Ecto neural progenitor cell (in vitro differentiated cells): ENCODE measurements at regions not wholly inside any gene's neighbourhood (a gene's known extent, or its start where the extent isn't known, plus 50 kb on each side); places are given as distances from the start of the nearest gene placed in this dataset.
"Not testable (repeated sequence)": the region's sequence is repeated elsewhere in the genome, so short reads cannot be mapped to it uniquely, and the experiment has no call there.

Experiments used
- DNase-seq: peaks from one replicate; pipeline ENCODE4 v3.0.0-alpha.2; 2018; ENCODE audit warnings: low spot score

DNA sequence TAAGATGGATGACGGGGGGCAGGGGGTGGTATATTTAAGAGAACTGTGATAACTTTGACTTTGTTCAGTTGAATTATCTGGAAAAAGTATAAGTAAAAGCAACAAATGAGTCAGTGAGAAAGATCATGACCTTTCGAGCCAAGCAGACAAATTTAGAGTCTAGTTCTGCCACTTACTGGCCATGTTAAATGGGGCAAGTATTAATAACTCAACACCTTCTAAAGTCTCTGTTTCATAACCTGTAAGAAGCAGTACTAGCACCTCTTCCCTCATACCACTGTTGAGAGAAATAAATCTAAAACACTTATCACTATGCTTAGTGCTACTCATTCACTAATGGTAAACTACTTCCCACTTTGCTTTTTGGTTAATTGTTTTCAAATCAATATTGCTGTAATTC, 604.4 kb upstream of the LRRN3 start:
- DNase-seq: no peak

DNA sequence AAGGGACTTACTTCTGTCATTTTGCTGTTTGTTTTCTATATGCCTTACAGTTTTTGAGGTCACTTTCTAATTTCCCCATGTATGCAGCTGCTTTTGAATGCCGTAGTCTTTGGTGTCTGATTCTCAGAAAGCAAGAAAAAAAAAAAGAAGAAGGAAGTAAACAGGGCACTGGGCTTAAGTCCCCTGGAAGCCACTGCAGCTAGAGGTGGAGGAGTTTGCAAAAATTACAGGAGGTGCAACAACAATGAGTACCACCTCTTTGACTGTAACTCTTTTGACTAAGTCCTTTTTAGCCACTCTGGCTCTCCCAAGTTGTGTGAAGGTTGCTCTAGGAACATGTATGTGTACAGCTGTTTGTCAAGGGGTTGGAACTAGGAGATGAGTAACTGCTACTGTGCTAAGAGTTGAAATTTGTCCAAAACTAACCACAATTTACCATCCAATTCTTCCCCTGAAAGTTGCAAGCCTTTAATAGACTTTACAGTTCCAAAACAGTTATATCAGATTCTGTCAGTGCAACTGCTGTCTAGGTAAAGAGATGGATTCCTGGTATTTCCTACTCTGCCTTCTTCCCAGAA, 588.0 kb upstream of the LRRN3 start:
- no peak for DNase-seq

DNA sequence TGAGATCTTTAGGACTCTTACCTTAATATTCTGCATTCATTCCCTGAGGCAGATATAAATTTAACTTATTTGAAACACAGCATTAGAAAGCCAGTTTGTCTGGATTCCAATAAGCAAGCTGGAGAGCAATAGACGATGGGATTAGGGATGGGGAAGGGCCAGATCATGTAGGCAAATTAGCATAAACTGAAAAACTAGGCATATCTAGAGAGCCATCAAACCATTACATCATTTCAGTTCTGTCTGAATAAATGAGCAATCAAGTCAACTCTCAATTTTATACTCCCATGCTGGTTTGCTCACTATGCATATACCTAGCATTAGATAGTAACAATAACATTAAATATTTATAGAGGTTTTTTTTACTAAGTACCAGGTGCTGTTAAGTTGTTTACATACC, 583.6 kb upstream of the LRRN3 start:
- no peak for DNase-seq

DNA sequence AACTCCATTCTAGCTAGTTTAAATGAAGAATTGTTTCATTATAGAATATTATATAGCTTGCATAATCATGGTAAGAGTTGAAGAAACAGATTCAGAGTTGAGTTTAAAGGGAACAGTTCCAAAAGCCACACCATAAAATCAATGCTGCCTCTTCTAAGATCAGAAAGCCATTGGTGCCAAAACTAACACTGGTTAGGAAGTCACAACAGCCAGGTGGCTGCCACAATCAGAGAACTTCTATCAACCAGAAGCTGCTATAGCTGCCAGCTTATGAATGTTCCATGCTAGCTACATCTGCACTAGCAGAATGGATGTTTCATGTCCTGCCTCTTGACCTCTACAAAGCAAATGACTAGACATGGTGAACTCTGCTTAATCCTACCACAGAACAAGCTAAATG, 583.1 kb upstream of the LRRN3 start:
- DNase-seq: no peak

DNA sequence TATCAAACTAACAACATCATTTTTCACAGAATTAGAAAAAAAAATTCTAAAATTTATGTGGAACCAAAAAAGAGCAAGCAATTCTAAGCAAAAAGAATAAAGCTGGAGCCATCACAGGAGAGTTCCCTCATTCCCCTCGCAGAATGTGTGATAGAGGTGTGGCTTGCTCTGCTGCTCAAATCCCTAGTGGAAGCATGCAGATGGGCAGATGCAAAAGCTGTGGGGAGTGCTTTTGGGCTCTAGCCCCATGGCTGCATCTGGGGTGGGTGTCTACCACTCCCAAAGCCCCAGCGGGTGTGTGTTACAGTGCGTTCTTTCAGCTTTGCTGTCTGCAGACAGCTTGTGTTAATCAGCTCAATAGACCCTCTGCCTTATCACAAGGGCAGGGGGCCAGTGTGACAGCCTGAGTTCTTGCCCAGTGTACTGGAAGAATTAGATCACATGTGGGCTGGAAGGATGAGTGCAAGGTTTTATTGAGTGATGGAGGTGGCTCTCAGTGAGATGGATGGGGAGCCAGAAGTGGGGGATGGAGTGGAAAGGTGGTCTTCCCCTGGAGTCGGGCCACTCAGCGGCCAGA, 575.9 kb upstream of the LRRN3 start:
- not testable (repeated sequence) for DNase-seq

DNA sequence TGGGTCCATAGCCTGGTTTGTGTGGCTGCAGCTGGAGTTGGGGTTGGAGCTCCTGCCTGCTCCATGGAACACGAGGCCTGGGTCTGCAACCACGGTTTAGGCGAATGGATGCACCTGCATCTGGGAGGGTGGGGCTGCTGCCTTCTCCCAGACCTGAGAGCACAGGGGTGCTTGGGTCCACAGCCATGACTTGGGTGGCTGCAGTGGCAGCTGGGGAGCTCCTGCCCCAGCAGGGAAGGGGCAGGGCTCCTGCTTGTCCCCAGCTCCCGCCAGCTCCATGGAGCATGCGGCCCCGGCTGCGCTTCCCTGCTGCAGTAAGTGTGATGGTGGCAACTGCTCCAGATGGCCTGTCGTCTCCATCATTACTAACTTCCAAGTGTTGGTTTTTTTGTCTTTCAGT, 571.1 kb upstream of the LRRN3 start:
- DNase-seq: no peak

DNA sequence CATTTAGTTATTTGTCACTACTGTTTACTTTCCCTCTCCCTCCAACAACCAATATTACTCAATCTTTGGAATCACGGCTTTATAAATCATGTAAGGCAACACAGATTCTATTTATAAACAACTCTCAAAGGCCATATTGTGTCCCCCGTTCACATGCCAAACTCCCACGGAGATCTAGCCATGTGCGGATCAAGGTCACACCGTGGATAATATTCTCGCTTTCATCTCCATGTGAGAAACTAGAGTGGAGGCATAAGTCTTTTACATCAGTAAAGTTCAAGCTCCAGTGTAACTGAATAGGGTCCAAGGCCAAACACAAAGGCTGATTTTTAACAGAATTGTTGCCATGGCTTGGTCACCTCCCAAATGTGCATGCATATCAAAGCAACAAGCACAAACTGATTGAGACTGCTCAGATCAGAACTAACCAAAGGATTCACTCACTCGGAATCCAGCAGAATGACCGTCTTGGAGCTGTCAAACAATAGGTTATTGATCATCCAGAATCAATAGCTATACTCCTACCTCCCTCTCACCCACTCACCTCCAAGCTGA, 569.5 kb upstream of the LRRN3 start:
- DNase-seq: no peak

DNA sequence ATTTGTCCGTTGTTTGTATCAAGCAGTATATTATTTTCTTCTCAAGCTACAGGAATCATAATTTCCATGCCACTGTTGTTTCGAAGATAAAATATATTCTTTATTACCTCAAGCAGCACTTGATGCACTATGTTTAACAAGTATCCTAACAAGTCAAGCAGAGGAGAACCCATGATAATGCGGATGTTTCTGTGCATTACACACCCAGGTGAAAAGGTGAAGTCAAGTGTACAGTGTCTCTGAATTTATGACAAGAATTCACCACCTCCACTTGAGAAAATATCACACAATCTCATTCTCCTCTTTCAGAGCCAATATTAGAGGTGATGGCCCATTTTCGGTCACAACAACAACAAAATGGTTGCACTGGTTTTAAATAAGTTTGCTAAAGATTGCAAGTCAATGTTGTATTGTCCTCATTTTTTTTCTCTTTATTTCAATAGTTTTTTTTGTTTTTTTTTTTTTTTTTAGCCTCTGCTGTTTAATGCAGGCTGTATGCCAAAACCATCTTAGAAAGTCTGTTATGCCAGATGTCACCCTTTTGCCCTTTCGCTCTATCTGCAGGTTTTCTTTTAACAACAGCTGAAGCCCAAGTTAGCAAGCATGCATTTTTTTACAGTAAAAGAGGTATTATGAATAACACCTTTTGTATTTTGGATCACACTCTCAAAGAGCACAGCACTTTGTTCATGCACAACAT, 568.7 kb upstream of the LRRN3 start:
- DNase-seq: no peak

DNA sequence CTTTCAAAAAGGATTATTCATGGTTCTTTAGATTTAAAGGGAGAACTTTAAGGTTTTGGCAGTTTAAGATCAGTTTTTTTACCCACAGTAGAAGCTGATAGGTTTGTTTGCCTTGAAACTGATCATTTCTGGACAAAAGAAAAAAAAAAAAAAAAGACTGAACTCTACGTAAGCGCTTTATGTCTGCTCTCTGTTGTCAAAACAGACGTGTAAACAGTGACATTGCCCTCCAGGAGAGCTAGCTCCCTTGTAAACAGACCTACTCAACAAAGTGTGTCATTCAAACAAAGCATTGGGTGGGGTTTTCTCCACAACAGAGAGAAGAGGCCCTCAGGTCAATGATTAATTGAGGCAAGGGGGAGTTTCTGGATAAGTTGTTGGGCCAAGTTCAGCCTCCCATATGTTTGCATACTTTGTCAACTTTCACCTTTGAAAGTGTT, 568.1 kb upstream of the LRRN3 start:
- no peak for DNase-seq

DNA sequence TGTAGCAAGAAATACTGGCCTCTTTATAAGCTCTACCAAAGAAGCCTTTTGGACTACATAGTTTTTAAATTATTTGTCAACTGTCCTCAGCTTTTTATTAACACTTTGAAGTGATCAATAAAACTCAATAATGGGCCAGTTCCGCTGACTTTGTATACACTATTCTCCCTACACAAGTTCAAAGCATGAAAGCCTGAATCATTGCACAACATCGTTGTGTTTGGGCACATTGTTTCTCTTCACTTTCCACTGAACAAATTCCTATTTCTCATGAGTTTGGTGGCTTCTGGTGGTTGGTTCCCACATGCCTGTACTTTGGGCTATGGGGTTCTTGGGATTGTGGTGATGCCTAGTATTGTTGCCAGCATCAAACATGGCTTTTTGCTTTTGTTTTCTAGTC, 561.8 kb upstream of the LRRN3 start:
- DNase-seq: no peak

DNA sequence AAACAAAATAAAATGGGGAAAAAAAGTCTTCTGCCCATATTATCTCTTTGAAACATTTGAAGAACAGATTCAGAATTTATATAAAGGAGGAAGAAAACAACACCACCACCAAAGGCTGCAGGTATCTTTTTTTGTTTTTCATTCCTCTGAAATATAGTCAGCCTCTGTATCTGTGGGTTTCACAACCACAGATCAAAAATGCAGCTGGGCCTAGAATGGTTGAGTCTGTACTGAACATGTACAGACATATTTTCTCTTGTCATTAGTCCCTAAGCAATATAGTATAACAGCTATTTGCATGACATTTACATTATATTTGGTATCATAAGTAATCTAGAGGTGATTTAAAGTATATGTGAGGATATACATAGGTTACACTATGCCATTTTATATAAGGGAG, 559.7 kb upstream of the LRRN3 start:
- no peak for DNase-seq

DNA sequence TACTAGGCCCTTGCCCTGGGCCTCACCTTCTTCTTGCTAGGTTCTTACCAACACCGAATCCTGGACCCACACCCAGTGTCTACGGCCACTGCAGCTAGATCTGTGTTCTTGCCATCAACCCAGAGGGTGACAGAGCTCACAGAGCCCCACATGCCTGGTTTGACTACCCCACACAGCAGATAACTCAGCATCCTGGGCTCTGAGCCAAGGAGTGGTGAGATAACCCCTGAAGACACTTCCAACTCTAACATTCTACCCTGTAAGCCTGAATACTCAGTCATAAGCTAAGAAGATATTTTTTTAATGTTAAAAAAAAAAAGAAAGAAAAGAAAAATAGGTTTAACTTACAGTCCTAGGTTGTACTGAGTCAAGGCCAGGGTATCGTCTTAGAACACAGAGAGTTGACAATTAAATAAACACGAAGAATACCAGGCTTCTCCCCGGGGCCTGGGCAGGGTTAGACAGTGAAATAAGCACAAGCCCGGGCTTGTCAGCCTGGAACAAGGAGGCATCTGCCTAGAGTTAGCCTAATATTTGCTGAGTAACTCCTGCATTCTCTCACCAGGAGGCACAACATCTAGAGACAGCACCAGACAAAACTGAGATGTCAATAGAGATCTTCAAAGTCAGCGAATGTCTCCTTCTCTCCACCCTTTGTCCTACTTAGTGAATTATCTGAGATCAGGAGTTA, 556.5 kb upstream of the LRRN3 start:
- no peak for DNase-seq

DNA sequence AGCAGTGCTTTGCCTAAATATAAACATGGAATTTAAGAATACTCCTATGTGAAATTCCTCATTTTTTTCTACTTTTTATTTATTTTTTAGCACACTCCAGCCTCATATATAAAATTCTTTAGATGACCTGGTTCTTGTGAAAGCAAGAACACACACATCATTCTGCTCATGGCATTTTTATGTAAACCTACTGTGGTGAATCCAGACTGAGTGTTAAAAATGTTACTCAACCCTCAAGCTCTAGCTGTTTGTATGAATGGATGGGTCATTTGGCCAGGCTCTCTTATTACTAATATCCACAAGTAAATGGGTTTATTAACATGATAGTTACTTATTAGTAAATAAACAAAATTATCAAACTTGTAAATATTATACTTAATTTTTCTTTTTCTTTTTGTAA, 551.7 kb upstream of the LRRN3 start:
- DNase-seq: no peak

DNA sequence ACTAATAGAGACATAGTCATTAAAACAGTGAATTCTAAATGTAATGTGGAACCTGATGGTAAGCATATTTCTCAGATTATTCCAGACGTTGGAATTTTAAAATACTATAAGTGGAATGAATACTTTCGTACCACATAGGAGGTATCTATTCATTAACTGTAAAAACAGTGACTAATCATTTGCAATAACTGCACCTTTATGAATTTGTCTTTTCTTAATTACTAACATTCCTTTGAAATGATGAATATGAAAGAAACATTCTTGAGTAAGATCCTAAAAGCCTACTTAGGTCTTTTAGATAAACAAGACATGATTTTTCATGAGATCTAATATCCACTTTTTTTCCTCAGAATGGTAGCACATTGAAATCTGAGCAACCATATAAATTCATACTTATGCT, 549.0 kb upstream of the LRRN3 start:
- no peak for DNase-seq

DNA sequence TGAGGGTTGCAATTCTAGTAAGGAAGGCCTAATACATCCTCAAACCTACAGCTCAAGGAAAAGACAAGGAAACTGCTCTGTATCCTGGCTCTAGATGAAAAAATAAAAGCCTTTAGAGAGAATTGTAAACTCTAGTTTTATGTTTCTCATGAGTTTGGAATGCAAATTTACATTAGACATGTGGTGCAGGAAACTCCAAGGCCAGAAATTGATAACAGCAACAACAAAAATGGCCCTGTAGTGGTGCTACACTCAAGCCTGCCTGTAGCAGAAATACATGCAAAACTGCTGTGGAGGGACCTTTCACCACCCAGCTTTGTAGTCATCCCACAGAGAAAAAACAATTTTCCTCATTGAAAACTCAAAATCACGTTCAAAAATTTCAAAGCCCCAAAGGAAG, 546.7 kb upstream of the LRRN3 start:
- no peak for DNase-seq

DNA sequence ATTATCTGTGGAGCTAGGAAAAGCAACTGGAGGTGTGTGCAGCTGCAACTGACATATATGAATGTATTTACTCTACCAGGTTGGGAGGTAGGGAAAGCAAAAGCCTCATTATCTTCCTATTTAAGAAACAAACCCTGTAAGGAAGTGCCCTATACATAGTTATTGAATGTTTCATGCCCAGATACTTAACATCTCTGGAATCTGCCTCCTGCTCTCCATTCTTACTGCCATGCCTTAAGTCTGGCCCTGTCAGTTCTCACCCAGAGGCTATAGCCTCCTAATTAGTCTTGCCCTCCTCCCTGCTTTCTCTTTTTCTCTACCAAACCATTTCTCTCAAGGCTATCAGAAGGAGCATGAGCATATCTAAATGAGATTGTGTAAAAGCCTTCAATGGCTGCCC, 542.6 kb upstream of the LRRN3 start:
- no peak for DNase-seq

DNA sequence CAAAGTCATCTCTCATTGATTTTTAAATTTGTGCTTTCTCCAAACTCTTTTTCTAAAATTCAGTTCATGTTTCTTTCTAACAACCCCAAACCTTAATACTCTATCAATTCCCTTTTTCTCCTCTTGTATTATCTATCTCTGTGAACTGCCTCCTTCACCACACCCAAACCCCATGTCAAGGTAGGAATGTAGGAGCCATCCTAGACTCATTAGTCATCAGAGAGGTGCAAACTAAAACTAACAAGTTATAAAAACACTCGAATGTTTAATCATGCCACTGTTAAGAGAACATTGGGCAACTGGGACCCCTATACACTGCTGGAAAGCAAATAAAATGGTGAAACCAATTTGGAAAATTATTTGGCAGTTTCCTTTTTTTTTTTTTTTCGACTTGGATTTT, 533.8 kb upstream of the LRRN3 start:
- DNase-seq: no peak

DNA sequence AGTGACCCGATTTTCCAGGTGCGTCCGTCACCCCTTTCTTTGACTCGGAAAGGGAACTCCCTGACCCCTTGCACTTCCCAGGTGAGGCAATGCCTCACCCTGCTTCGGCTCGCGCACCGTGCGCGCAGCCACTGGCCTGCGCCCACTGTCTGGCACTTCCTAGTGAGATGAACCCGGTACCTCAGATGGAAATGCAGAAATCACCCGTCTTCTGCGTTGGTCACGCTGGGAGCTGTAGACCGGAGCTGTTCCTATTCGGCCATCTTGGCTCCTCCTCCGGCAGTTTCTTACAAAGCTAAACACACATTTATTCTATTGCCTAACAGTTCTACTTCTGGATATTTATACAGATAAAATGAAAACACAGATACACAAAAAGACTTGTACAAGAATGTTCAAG, 527.6 kb upstream of the LRRN3 start:
- not testable (repeated sequence) for DNase-seq

DNA sequence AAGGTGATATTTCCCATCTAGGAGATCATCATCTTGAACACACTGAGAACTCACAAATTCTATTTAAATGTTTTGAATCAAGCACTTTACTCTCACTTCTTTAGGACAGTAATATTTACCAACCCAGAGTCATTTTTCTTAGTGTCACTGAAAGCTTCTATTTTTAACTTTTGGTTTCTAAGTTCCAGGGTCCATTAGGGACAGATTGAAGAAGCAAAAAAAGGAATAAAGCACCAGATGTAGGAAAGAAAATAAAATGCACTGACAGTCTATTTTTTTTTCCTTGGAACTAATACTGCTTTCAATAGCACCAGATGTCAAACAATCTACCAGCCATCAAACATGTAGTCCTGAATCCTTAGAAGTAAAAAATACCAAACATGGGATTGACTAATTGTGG, 526.7 kb upstream of the LRRN3 start:
- DNase-seq: no peak

DNA sequence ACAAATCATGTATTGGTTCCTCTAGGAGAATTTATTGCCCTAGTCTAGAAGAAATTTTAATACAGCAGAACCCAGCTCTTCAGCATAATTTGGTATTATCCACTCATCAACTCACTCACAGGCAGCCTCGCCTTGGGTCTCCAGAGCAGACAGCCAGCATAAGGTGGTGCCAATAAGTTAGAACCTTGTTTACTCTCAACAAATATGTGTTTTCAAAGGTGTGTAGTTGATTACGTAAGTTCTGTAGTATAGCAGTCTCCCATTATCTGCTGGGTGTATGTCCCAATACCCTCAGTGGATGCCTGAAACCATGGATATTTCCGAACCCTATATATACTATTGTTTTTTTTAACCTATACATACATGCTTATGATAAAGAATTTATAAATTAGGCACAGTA, 522.5 kb upstream of the LRRN3 start:
- no peak for DNase-seq

DNA sequence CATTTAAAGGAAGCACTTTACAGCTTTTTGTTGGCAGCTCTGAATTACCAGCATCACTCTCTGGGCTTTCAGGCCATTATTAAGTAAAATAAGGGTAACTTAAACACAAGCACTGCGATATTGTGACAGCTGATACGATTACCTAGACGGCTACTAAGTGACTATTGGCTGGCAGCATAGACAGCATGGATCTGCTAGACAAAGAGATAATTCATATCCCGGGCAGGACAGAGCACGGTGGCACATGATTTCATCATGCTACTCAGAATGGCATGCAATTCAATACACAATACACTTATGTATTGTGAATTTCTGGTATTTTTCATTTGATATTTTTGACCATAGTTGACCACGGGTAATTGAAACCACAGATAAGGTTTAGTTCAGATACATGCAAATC, 522.0 kb upstream of the LRRN3 start:
- DNase-seq: no peak

DNA sequence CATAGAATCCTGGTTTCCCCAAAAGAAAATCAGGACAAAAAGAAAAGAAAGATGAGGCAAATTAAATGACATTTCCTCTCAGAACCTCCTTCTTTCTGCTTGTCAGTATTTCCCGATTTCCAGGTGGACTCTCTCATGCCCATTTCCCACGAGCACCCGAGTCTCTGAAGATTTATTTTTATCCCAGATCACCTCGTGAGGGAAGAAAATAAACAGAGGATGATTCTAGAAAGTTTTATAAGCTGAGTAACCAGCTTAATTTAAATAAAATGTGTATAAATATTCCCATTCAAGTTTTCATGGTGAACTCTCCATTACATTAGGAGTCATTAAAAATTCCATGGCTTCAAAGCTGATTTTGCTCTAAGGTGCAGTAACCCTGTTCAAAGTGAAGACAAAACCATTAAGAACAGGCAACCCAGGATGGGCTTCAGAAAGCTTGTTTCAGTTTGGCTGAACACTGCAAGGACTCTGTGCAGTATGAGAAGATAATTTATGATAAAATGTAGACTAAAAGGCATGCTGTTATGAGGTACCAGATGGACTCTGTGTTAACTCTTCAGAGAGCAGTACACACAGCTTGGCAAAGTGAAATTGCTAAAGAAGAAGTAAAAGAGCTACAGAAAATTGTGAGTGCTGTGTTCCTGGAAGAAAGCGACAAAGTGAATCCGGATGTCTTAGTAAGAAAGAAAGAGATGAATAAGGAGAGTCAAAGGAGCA, 521.3 kb upstream of the LRRN3 start:
- no peak for DNase-seq
